NCI-H1417 treated with DMSO at 0.1 percent for 48 hours (cell line): ENCODE measurements at regions not wholly inside any gene's neighbourhood (a gene's known extent, or its start where the extent isn't known, plus 50 kb on each side); places are given as distances from the start of the nearest gene placed in this dataset.

Experiments
- DNase-seq: peaks from one replicate; lab custom pipeline; 2025; lab: John Stamatoyannopoulos, UW

DNA sequence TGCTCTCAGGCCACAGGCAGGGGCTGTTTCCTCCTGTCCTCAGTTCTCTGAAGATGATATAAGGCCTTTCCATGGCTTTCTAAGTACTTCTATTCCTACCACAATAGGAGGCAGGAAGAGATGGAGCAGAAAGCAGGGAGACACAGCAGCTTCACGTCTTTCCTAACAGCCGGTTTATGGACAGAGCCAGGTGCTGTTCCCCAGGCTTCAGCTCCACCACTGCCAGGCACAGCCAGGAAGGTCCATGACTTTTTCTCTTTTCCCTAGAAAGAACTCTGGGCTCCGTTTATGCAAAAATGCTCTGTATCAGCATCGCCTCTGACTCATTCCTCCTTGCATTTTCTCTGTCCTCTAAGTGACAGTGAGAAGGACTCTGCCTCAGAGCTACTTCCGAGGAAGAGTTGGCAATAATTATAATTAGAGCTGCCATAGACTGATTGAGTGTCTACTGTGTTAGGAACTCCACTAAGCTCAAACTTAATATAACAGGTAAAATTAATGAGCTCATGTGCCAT, 478.5 kb downstream of the RASEF start:
- DNase-seq: no peak

DNA sequence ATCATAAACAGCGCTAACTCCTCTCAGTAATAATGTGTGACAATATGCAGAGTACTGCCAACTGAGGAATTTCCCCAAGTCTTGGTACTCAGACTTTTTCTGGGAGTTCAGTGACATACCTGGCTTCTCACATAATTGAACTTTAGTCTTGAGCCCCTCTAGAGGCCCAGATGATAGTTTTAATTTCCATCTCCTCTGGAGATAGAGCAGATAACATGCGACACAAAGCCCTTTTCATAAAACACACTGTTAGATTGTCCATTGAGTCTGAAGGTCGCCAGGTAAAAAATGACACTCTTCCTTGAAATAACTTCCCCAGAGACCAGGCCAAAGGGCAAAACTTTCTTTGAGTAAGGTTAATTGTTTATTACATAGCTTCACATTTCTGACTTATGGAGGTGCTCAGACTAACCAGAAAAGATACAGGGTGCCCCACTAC, 476.0 kb downstream of the RASEF start:
- no peak for DNase-seq

DNA sequence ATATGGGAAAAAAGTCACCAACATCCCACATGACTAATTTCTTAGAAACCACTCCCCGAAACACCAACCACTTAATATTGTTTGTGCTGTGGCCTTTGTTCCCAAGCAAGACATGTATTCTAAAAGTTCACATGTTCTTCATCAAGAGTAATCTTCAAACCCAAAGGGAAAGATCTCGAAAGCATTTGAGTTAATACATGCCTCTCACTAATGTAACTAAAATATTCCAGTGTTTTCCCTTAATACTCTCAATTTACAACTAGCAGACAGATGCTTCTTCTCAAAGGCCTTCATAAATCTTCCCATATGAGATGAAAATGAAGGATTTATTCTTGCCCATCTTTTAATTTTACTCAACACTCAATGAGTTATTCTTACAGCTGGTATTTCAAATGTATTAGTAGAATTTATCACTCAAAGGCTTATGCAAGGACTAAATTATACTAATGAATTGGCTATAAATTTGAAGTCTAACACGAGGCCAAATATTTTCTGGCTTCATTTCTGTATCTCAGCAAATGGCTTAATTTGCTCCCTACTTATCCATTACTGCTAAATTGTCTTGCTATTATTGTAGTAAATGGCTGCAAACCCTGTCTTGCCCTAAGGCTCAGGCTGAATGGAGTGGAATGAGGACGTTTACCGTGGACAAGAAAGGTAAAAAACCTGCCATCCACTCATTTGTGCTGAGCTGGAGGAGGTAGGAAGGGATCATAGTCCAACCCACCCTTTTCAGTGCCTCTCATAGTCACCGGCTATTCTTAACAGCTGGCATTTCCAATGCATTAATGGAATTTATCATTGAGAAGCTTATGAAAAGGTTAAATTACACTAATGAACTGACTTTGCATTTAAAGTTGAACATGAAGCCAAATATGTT, 474.4 kb downstream of the RASEF start:
- DNase-seq: no peak

DNA sequence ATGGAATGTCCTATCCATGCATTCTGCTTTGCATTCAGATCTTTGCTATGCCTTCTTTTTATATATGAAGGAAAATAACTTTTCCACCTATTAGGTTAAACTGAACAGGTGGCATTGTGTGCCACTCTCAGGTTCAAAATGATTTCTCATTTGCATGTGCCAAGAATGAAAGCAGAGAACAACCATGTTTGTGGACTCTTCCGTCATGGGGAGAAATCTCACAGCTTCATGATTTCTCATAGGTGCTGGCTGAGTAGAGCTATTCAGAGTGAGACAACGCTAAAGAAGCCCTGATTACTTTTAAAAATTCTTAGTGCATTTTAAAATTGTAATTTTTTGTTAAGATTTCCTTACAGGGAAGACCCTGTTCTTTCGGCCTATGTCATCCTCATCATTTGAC, 472.1 kb downstream of the RASEF start:
- DNase-seq: no peak

- DNase-seq: no peak
Observed at GRCh38 chr9:82593501-82593900, 469.4 kb downstream of the RASEF start.

GRCh38 chr9:82597241-82598203, 465.4 kb downstream of the RASEF start:
- no peak for DNase-seq

DNA sequence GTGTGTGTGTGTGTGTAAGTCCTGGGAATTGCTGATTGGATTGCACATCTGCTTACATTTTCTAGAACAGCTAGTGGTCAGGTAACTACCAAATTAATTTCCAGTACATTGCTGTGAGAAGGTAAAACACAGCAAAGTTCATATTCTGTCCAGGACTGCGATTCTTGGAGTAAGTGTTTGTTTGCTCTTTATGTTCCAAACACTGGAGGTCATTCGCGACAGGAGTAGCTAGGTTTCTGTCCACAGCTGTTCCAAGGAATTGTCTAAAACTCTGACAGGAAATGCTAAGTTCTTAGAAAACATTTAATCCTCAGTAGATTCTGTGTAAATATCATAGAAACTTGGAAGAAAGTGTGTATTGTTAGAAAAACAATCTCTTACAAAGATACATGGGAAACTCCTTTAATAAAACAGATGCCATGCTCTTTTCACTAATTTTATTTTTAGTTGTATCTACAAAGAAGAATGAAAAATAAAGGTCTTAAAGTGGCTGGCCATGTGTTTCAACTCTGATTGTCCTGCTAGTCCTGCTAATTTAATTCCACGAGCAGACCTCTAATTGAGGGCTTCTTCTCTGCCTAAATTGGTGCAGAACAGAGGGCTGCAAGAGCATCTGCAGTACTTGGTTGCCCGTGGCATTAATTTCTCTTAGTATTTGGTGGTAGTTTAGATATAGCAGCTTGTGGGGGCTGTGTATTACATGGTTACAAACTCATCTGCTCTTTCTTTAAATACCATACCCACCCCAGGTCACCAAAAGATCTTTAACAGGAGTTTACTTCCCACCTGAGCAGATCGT, 464.5 kb downstream of the RASEF start:
- no peak for DNase-seq

DNA sequence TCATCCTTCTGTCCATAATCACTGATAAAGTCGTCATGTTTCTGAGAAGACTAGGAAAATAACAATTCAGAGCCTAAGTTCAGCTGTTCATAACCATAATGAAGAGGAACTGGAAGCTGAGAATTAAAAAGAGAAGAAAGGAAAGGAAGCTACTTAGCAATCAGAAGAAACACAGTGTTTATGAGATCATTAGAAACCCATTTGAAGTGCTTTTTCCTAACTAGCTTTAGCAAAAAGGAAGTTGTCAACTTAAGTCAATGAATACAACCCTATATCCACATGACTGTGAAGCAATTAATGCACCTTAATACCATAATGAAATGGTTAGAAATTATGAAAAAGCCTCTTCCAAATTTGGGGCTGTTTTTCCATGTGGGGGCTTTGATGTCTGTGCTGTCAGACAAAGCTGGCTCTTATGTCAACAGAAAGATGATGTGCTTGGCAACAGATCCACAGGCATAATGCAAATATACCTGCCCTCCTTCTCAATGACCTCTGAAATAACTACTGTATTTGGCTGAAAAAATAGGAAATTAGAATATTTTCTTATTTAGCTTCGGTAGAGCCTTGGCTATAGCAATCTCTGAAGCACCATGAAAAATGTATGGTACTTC, 463.5 kb downstream of the RASEF start:
- DNase-seq: no peak

DNA sequence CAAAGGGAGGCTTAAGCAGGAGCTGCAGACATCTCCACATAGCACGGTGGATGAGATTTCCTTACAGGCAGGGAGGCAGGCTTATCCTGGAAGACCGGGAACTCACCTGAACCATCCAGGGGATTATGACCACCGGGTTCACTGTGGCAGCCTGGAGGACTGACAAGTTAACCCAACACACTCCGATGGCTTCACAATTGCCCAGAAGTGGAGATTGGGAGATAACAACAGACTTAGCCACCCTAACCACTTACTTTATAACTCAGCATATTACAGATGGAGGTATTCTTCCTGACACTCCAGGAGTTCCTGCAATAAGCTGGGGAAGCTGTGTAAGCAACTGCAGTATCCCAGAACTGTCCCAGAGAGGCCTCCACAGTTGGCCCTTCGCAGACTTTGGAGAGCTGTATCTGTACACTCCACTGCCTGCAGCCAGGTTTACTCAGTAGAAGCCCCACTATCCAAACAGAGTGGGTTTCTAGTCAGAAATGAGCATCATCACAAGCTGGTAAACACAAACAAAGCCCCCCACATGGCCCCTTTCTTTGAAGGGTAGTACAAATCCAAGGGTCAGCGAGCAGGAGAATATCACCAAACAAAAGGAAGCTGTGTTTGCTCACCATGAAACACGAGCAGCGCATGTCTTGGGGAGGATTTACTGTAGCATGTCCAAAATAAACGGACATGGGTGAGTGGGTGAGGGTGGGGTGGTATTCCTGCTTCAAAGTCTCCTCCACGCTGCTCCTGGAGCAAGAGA, 462.2 kb downstream of the RASEF start:
- DNase-seq: no peak

DNA sequence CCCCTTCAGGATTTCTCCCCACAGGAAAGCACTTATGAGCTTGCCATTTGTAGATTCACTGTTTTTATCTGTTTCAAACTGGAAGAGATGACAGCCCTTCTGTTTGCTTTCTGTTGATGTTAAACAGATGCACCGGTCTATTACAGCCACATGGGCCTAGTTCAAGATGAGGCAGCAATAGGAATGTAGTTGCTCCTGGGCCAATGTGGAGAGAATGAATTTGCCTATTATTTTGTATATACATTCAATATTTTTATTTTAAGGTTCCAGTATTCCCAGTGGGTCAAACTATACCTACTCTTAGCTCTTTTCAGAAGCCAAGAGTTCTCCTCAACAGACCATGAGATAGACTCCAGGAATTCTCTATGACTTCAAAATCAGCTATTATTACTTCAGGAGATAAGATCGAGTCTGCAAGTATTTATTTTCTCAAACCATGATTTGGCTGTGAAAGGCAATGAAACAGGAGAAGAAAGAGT, 461.6 kb downstream of the RASEF start:
- no peak for DNase-seq

GRCh38 chr9:82604947-82605656, 457.8 kb downstream of the RASEF start:
- DNase-seq: no peak

DNA sequence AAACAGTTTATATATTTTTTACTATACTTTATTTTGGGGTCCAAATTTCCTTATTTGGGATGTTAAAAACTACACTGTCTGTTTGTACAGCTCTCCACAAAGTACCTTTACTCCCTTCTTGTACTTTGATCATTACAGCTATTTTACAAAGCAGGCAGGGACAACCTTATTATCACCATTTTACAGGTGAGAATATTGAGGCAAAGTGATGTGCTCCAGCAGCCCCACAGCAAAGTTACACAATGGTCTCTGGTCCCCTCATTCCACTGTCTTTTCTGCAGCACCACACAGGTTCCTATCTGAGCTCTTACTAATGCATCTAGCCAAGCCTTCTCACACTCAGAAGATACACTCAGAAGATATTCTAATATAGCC, 457.3 kb downstream of the RASEF start:
- no peak for DNase-seq

GRCh38 chr9:82606071-82606470, 456.9 kb downstream of the RASEF start:
- no peak for DNase-seq

DNA sequence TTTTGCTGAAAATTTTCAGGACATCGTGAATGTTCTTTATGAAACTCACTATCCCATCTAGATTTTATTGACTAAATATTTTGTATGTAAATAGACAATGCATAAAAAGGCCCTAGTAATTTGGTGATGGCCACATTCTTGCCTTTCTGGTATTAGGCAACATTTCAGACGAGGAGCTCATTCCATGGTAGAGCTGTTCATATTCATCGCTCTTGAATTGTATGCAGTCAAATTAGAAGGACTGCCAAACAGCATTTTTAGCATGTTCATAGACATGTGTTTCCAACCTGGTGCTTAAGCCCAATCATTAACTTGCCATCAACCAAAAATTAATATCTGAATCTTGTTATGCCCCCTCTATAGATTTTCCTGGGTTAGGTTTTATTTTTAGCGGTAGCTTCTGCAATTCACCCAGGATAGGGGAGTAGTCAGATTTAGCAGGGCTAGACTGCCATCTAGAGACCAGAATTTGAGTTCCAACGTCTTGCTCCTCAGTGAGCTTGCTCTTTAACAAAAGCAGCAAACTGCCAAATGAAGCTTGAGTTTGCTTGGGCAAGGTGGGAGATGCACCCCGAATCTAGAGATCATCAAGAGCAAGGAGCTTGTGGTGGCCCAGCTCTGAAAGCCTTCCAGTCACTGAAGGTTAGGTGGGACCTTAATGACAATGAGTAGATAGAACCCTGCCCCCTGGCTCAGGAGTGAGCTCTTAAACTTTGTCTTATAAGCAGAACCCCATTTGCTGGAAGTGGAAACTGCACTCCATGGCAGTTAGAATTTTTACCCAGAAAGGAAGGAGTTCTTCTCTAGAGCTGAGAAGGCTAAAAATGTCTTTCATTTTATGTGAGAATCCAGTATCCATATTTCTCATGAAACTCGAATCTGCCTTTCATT, 456.2 kb downstream of the RASEF start:
- peak; percentile 20 for DNase-seq

DNA sequence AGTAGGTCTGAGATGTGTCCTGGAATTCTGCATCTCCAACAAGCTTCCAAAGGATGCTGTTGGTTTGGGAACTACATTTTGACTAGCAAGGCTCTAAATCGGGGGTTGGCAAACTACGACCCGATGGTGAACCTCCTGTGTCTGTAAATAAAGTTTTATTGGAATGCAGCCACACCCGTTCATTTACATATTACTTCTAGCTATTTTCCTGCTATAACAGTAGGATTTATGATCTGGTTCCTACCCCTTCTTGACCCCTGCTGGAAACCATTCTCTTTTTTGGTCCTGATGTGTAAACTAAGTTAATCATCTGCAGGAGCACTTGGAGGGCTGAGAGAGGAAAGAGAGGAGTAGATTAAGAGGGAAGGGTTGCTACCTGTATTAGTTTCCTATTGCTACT, 454.5 kb downstream of the RASEF start:
- no peak for DNase-seq

GRCh38 chr9:82612942-82613341, 450.0 kb downstream of the RASEF start:
- DNase-seq: no peak

DNA sequence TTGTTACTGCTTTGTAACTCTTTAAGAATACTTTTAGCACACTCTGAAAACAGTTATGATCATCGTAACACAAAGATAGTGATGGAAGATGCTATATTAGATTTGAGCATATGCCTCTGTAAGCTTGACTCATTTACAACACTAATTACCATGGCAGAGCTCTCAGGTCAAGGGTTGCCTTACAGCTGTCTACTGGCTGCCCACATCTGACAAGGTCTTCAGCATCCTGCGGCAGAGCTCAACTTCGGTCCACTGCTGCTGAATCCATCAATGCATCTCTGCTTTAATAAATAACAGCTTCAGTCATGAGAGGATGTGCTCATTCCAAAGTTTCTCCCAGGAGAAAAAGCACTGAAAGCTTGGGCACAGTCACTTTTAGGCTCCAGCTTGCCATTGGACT, 449.4 kb downstream of the RASEF start:
- no peak for DNase-seq

GRCh38 chr9:82616545-82616944, 446.4 kb downstream of the RASEF start:
- no peak for DNase-seq

DNA sequence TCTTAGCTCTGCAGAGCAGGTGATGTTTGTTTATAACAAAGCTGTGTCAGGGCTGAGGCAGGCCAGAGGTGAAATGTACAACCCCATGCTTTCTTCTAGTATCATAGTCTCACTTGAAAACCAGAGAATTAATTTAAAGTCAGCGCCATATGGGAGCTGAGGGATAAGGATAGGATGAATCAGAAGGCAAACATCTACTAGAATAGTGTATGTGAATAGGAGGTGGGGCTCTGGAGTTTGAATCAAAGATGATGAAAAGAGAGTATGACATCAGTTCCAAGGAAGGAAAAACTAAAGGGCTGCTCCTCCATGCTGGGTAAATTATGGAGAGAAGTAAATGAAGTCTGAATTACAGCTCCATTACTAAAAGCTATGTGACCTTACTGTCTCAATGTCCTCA, 441.5 kb downstream of the RASEF start:
- DNase-seq: no peak
